Stimulated activated naive CD4-positive, alpha-beta T cell (primary cell): ENCODE measurements at regions not wholly inside any gene's neighbourhood (a gene's known extent, or its start where the extent isn't known, plus 50 kb on each side); places are given as distances from the start of the nearest gene placed in this dataset.
"Not testable (repeated sequence)": the region's sequence is repeated elsewhere in the genome, so short reads cannot be mapped to it uniquely, and the experiment has no call there.

ENCODE experiments used
- DNase-seq, 6 experiments: peaks; one replicate each; lab custom pipeline; 2025; lab: John Stamatoyannopoulos, UW

GRCh38 chr5:67879620-67880510 lies 335.7 kb upstream of the PIK3R1 start:
- DNase-seq: no peak

GRCh38 chr5:67878933-67879332 lies 336.6 kb upstream of the PIK3R1 start:
- DNase-seq: no peak

GRCh38 chr5:67876371-67876770 lies 339.2 kb upstream of the PIK3R1 start:
- DNase-seq: no peak

- DNase-seq: no peak
Measured at GRCh38 chr5:67875601-67876000, 340.0 kb upstream of the PIK3R1 start.

- DNase-seq: no peak
Measured at GRCh38 chr5:67873935-67874334, 341.6 kb upstream of the PIK3R1 start.

GRCh38 chr5:67870662-67871061 lies 344.9 kb upstream of the PIK3R1 start:
- no peak for DNase-seq

- DNase-seq: not testable (repeated sequence)
Measured at GRCh38 chr5:67864335-67864734, 351.2 kb upstream of the PIK3R1 start.

GRCh38 chr5:67858471-67859031 lies 357.0 kb upstream of the PIK3R1 start:
- no peak for DNase-seq

- no peak for DNase-seq
Measured at GRCh38 chr5:67857502-67857901, 358.1 kb upstream of the PIK3R1 start.

- no peak for DNase-seq
Measured at GRCh38 chr5:67855523-67855922, 360.0 kb upstream of the PIK3R1 start.

- not testable (repeated sequence) for DNase-seq
Measured at GRCh38 chr5:67850906-67851305, 364.6 kb upstream of the PIK3R1 start.

- DNase-seq: no peak
Measured at GRCh38 chr5:67844924-67845323, 370.6 kb upstream of the PIK3R1 start.

- no peak for DNase-seq
Measured at GRCh38 chr5:67842806-67843205, 372.8 kb upstream of the PIK3R1 start.

GRCh38 chr5:67837225-67837624 lies 378.3 kb upstream of the PIK3R1 start:
- DNase-seq: not testable (repeated sequence)

GRCh38 chr5:67836496-67836895 lies 379.1 kb upstream of the PIK3R1 start:
- not testable (repeated sequence) for DNase-seq

- no peak for DNase-seq
Measured at GRCh38 chr5:67831048-67831447, 384.5 kb upstream of the PIK3R1 start.

GRCh38 chr5:67827541-67827940 lies 388.0 kb upstream of the PIK3R1 start:
- no peak for DNase-seq

GRCh38 chr5:67824852-67825251 lies 390.7 kb upstream of the PIK3R1 start:
- DNase-seq: no peak

- DNase-seq: no peak
Measured at GRCh38 chr5:67817652-67818051, 397.9 kb upstream of the PIK3R1 start.

GRCh38 chr5:67816456-67816855 lies 399.1 kb upstream of the PIK3R1 start:
- no peak for DNase-seq

GRCh38 chr5:67815455-67816391 lies 399.8 kb upstream of the PIK3R1 start:
- DNase-seq: no peak

- no peak for DNase-seq
Measured at GRCh38 chr5:67814569-67815311, 400.8 kb upstream of the PIK3R1 start.
